ENCODE measurements at regions not wholly inside any gene's neighbourhood (a gene's known extent, or its start where the extent isn't known, plus 50 kb on each side); places are given as distances from the start of the nearest gene placed in this dataset.

DNA sequence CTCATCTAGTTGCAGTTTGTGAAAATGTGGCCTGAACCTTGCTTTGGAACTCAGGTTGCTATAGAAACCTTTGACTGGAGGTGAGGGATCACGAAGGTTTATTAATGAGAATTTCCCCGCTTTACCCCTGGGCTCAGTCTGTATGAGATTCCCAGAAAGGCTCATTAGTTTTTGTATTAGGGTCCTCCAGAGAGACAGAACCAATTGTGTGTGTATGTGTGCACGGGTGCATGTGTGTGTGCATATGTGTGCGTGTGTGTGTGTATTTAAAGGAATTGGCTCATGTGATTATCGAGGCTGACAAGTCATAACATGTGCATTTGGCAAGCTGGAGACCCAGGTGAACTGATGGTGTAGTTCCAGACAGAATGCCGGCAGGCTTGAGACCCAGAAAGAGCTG lies 113.8 kb upstream of the DLX2 start:
- Histone ChIP-seq H3K4me3 (no peak overlapping the region), H3K27me3 (no peaks in the 10 kb centered on the region), H3K4me1 (no peaks in the 10 kb centered on the region), H3K9me3 (no peaks in the 10 kb centered on the region), H3K36me3 (no peaks in the 10 kb centered on the region), H3K27ac (replicated peaks in 1 of 4) (no peak overlapping the region)
- no peak for DNase-seq (ENCODE audit: extremely low spot score)
- intact Hi-C loops (cut with DNase I) = no loop called here
- WGBS = 80% methylated on average over 6 of the region's 6 CpGs
- TF ChIP-seq, protein P1, sequence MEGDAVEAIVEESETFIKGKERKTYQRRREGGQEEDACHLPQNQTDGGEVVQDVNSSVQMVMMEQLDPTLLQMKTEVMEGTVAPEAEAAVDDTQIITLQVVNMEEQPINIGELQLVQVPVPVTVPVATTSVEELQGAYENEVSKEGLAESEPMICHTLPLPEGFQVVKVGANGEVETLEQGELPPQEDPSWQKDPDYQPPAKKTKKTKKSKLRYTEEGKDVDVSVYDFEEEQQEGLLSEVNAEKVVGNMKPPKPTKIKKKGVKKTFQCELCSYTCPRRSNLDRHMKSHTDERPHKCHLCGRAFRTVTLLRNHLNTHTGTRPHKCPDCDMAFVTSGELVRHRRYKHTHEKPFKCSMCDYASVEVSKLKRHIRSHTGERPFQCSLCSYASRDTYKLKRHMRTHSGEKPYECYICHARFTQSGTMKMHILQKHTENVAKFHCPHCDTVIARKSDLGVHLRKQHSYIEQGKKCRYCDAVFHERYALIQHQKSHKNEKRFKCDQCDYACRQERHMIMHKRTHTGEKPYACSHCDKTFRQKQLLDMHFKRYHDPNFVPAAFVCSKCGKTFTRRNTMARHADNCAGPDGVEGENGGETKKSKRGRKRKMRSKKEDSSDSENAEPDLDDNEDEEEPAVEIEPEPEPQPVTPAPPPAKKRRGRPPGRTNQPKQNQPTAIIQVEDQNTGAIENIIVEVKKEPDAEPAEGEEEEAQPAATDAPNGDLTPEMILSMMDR (IDR thresholded peaks at IDR 0.05) = no peak
- no peak for TF ChIP-seq POLR2AphosphoS5 (IDR thresholded peaks at IDR 0.05)
- TF ChIP-seq EP300 (IDR thresholded peaks at IDR 0.05) = no peak
- no peak for TF ChIP-seq POLR2A (IDR thresholded peaks at IDR 0.05; ENCODE audit: low read depth)

DNA sequence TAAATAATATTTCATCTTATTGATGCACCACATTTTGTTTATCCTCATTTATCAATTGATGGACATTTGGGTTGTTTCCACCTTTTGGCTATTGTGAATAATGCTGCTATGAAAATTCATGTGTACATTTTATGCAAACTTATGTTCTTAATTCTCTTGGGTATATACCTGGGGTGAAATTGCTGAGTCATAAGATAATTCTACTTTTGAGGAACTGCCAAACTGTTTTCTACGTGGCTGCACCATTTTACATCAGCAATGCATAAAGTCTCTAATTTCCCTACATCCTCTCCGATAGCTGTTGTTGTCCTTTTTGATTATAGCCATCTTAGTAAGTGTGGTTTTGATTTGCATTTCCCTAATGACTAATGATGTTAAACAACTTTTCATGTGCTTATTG lies 116.5 kb upstream of the DLX2 start:
- 81% methylated on average over 2 of the region's 2 CpGs for WGBS
- Histone ChIP-seq H3K36me3 (no peaks in the 10 kb centered on the region), H3K27ac (replicated peaks in 1 of 4) (no peak overlapping the region), H3K4me1 (no peaks in the 10 kb centered on the region), H3K27me3 (no peaks in the 10 kb centered on the region), H3K9me3 (no peaks in the 10 kb centered on the region), H3K4me3 (no peak overlapping the region)
- no peak for DNase-seq (ENCODE audit: extremely low spot score)
- intact Hi-C loops (cut with DNase I) = no loop called here
- TF ChIP-seq POLR2A (IDR thresholded peaks at IDR 0.05; ENCODE audit: low read depth) (no peak), POLR2AphosphoS5 (IDR thresholded peaks at IDR 0.05) (no peak), EP300 (IDR thresholded peaks at IDR 0.05) (no peak)
- TF ChIP-seq, protein P1 (IDR thresholded peaks at IDR 0.05) = no peak

DNA sequence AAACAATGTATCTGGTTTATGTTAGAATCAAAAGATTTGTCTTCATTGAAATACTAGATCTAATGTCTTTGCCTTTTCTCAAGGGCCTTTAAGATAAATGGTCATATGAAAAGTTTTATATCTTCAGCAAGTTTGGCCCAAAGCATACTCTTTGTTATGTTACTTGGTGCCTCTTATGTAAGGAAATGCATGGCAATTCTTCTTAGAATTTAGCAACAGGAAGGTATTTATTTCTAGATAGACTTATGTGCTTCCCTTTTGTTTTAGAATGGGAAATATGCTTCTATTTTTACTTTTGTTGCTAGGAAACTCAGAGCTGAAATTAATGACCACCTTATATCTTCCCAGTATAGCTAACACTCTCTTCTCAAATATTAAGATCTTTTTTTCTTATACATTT lies 117.4 kb upstream of the DLX2 start:
- no peaks in the 10 kb centered on the region for H3K9me3 ChIP-seq
- DNase-seq (ENCODE audit: extremely low spot score) = no peak
- H3K27ac ChIP-seq (replicated peaks in 1 of 4) = no peak overlapping the region
- no peaks in the 10 kb centered on the region for H3K27me3 ChIP-seq
- no peak for TF ChIP-seq EP300 (IDR thresholded peaks at IDR 0.05)
- TF ChIP-seq POLR2AphosphoS5 (IDR thresholded peaks at IDR 0.05) = no peak
- TF ChIP-seq, protein P1 (IDR thresholded peaks at IDR 0.05) = no peak
- TF ChIP-seq POLR2A (IDR thresholded peaks at IDR 0.05; ENCODE audit: low read depth) = no peak
- no peak overlapping the region for H3K4me3 ChIP-seq
- no peaks in the 10 kb centered on the region for H3K36me3 ChIP-seq
- H3K4me1 ChIP-seq = no peaks in the 10 kb centered on the region
- intact Hi-C loops (cut with DNase I) = no loop called here

DNA sequence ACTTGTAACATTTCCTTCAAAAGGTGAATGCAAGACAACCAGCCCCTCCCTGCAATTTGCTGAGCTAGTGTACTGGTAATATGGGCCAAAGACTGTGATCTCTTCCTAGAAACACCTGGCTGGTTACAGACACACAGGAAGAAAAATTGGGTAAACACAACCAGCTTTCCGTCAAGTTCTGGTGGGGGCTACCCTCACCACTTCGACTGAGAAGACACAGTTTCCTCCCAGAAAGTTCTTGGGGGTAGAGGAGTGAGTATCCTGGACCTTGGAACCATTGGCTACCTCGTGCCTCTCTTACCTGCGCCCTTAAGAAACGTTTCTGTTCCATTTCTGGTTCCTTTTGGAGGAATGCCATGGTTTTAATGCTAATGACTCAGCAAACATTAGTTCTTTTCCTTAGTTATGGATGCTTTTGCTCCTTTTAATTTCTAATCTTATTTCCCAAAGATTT lies 120.9 kb upstream of the DLX2 start:
- Histone ChIP-seq H3K4me3 (no peak overlapping the region), H3K27me3 (peaks cover 0 to 1% (median 0%) of the 10 kb centered on the region in 4 donors), H3K9me3 (no peaks in the 10 kb centered on the region), H3K27ac (replicated peaks in 1 of 4) (no peak overlapping the region), H3K4me1 (peaks cover 0 to 1% (median 0%) of the 10 kb centered on the region in 4 donors), H3K36me3 (no peaks in the 10 kb centered on the region)
- TF ChIP-seq EP300 (IDR thresholded peaks at IDR 0.05) (no peak), POLR2AphosphoS5 (IDR thresholded peaks at IDR 0.05) (no peak), POLR2A (IDR thresholded peaks at IDR 0.05; ENCODE audit: low read depth) (no peak)
- TF ChIP-seq, protein P1 (IDR thresholded peaks at IDR 0.05) = no peak
- no peak for DNase-seq (ENCODE audit: extremely low spot score)
- intact Hi-C loops (cut with DNase I) = no loop called here
- WGBS = 63% methylated on average over 5 of the region's 5 CpGs

DNA sequence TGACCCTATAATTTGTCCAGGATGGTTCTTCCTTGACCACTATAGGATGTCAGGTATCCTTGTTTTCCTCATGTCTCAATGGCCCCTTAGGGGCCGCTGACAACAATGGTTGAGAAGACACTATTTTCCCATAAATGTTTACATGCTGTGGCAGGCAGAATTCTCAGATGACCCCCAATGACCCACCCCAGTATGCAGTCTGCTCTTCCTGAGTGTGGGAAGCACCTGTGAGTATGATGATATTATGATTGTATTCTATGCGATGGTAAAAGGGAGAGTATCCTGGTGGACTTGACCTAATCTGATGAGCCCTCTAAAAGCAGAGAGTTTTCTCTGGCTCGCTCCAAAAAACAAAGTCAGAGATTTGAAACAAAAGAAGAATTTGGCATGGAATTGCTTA lies 123.1 kb upstream of the DLX2 start:
- WGBS = 82% methylated on average over 3 of the region's 3 CpGs
- DNase-seq (ENCODE audit: extremely low spot score) = no peak
- Histone ChIP-seq H3K27ac (replicated peaks in 1 of 4) (no peak overlapping the region), H3K9me3 (no peaks in the 10 kb centered on the region), H3K4me1 (peaks cover 0 to 3% (median 0%) of the 10 kb centered on the region in 4 donors), H3K4me3 (no peak overlapping the region), H3K36me3 (no peaks in the 10 kb centered on the region), H3K27me3 (peaks cover 0 to 3% (median 0%) of the 10 kb centered on the region in 4 donors)
- intact Hi-C loops (cut with DNase I) = no loop called here
- no peak for TF ChIP-seq EP300 (IDR thresholded peaks at IDR 0.05)
- TF ChIP-seq POLR2A (IDR thresholded peaks at IDR 0.05; ENCODE audit: low read depth) = no peak
- TF ChIP-seq POLR2AphosphoS5 (IDR thresholded peaks at IDR 0.05) = no peak
- TF ChIP-seq, protein P1 (IDR thresholded peaks at IDR 0.05) = no peak
